ENCODE measurements at regions not wholly inside any gene's neighbourhood (a gene's known extent, or its start where the extent isn't known, plus 50 kb on each side); places are given as distances from the start of the nearest gene placed in this dataset.

DNA sequence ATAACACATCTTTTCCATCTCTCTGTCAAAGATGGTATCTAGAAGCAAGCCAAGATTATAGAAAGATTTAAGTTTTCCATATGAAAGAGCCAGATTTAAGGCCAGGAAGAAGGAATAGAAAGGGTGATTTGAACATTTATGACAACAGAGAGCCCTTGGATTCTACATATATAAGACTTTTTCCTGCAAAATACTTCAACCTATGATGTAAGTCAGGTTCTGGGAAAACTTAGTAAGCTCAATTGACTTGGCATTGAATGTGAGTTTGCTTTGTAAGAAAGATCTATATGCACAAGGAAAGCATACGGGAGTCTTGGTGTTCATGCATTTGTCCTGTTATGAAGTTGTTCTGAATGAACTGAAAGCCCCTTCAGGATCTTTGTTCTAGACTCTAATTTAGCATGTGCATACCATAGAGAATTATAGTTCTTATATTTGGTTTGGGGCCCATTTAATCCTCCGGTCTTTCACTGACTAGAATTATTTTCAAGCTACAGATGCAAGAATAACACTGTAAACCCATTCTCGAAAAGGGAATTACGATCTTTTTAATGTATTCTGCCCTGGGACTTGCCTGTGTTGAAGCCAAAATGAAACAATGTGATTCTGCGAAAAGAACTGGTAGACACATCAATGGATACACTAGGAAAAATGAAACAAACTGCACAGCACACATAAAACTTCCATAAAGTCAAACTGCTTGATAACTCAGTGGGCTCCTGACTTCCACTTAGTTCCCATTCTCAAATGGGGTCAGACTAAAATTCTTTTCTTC is 152.8 kb downstream of the DISP1 start:
- TF ChIP-seq, protein P1, sequence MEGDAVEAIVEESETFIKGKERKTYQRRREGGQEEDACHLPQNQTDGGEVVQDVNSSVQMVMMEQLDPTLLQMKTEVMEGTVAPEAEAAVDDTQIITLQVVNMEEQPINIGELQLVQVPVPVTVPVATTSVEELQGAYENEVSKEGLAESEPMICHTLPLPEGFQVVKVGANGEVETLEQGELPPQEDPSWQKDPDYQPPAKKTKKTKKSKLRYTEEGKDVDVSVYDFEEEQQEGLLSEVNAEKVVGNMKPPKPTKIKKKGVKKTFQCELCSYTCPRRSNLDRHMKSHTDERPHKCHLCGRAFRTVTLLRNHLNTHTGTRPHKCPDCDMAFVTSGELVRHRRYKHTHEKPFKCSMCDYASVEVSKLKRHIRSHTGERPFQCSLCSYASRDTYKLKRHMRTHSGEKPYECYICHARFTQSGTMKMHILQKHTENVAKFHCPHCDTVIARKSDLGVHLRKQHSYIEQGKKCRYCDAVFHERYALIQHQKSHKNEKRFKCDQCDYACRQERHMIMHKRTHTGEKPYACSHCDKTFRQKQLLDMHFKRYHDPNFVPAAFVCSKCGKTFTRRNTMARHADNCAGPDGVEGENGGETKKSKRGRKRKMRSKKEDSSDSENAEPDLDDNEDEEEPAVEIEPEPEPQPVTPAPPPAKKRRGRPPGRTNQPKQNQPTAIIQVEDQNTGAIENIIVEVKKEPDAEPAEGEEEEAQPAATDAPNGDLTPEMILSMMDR (optimal IDR thresholded peaks at IDR 0.05 in 1 of 3, IDR thresholded peaks at IDR 0.05 in 1 of 3, conservative IDR thresholded peaks at IDR 0.05 in 1 of 3; ENCODE audit: extremely low read depth in 1 of 3, insufficient read depth in 2 of 3, low read length in 3 of 3): no peak
- TF ChIP-seq EZH2 (IDR thresholded peaks at IDR 0.05; ENCODE audit: low read length): no peak

All from keratinocyte (primary cell).